IMR-90 (cell line): ENCODE measurements at regions not wholly inside any gene's neighbourhood (a gene's known extent, or its start where the extent isn't known, plus 50 kb on each side); places are given as distances from the start of the nearest gene placed in this dataset.

Experiments
- CEBPB ChIP-seq: IDR thresholded peaks from 2 replicates; pipeline ENCODE4 v1.6.1; 2012; ENCODE audit warnings: low read depth, low read length, improper control_type of control experiment
- CTCF ChIP-seq: conservative IDR thresholded peaks from 2 replicates; pipeline ENCODE4 v1.5.1; 2012; ENCODE audit warnings: mild to moderate bottlenecking, low read depth, low read length, improper control_type of control experiment
- ELK1 ChIP-seq: fragments of 150-350 bp; IDR thresholded peaks from 2 replicates; pipeline ENCODE4 v1.6.1; 2016; ENCODE audit warnings: low read depth, mild to moderate bottlenecking, low read length, moderate library complexity, borderline replicate concordance
- FOS ChIP-seq: fragments of 150-350 bp; IDR thresholded peaks from 2 replicates; pipeline ENCODE4 v1.6.1; 2016; ENCODE audit warnings: low read depth, low read length
- MAZ ChIP-seq: IDR thresholded peaks from 2 replicates; pipeline ENCODE4 v1.6.1; 2012; ENCODE audit warnings: low read depth, mild to moderate bottlenecking, low read length, improper control_type of control experiment, moderate library complexity, borderline replicate concordance
- POLR2A ChIP-seq: IDR thresholded peaks from 2 replicates; pipeline ENCODE4 v1.6.1; 2012; ENCODE audit warnings: mild to moderate bottlenecking, low read depth, low read length
- RCOR1 ChIP-seq: IDR thresholded peaks from 2 replicates; pipeline ENCODE4 v1.6.1; 2012; ENCODE audit warnings: mild to moderate bottlenecking, low read length, improper control_type of control experiment; ENCODE audit not compliant: insufficient replicate concordance
- RFX5 ChIP-seq: IDR thresholded peaks from 2 replicates; pipeline ENCODE4 v1.8.0; 2012; ENCODE audit warnings: low read depth, mild to moderate bottlenecking, low read length, moderate library complexity
- SMC3 ChIP-seq: fragments of 150-350 bp; IDR thresholded peaks from 2 replicates; pipeline ENCODE4 v1.6.1; 2016; ENCODE audit warnings: low read depth, mild to moderate bottlenecking, antibody characterized with exemption, low read length, moderate library complexity

GRCh38 chr2:150125708-150126107 lies 361.8 kb downstream of the RND3 start:
- TF ChIP-seq CTCF (peak; percentile 21; the same call in 1 of the 2 replicates), POLR2A (no peak), RCOR1 (no peak), MAZ (no peak), SMC3 (peak; percentile 32; the same call in 1 of the 2 replicates), FOS (peak; percentile 65; the same call in 1 of the 2 replicates), RFX5 (no peak), CEBPB (no peak), ELK1 (no peak)
